Pancreas (tissue), 10 donors: ENCODE measurements at regions not wholly inside any gene's neighbourhood (a gene's known extent, or its start where the extent isn't known, plus 50 kb on each side); places are given as distances from the start of the nearest gene placed in this dataset.

Source experiments
- ATAC-seq, 4 donors: fragments of 200-7000 bp; cut with Tn5 transposase; one replicate each; pipeline versions ENCODE4 v1.8.0 to v1.9.1; 2020; ENCODE audit warnings: mild to moderate bottlenecking in 4 of 4, moderate library complexity in 4 of 4
- DNase-seq, 6 donors: peaks; one replicate each; pipeline ENCODE4 v3.0.0-alpha.2; 2020
- FAIRE-seq: peaks from 2 replicates; lab custom pipeline; 2012; peaks lifted over from hg19 to GRCh38; lab: Jason Lieb, UNC
- H3K27ac ChIP-seq, 4 donors: fragments of 200-600 bp; sonication (generic); 1 replicate in 3 of 4; 2 replicates in 1 of 4; pipeline versions ENCODE4 v1.5.0 to v1.8.0; 2020
- H3K27me3 ChIP-seq, 4 donors: fragments of 200-600 bp; one replicate each; pipeline ENCODE4 v1.8.0; 2021
- H3K36me3 ChIP-seq, 3 donors: fragments of 200-600 bp; sonication (generic) in 1 of 3; one replicate each; pipeline versions ENCODE4 v1.5.0 to v1.8.0; 2020 to 2021
- H3K4me1 ChIP-seq, 3 donors: fragments of 200-600 bp; one replicate each; pipeline ENCODE4 v1.8.0; 2021
- H3K4me3 ChIP-seq, 4 donors: fragments of 200-600 bp; sonication (generic) in 2 of 4; one replicate each; pipeline versions ENCODE4 v1.5.0 to v1.8.0; 2020 to 2021
- H3K9me3 ChIP-seq, 4 donors: fragments of 200-600 bp; one replicate each; pipeline ENCODE4 v1.8.0; 2021
- CTCF ChIP-seq, 4 donors: fragments of 200-600 bp; sonication (generic) in 3 of 4; IDR thresholded peaks; one replicate each; pipeline versions ENCODE4 v1.5.0 to v1.8.0; 2021; ENCODE audit warnings: antibody characterized with exemption in 4 of 4
- WGBS, 2 donors: extraction: QIAGEN DNeasy Blood & Tissue Kit; methylation state at CpG; one replicate each; pipeline ENCODE4 v1.1.7; 2013; 5-methylcytosine and 5-hydroxymethylcytosine counted together
- intact Hi-C, 3 donors: fragments of 100-400 bp; cut with DNase I; formaldehyde crosslinking; loops; one replicate each; pipeline versions ENCODE4 v1.11.1 to v1.14.2; 2022
- donor health status: healthy with polysubstance abuse.
- donor health status: DM: no; HTN: no; CAD: no; lungs with moderate emphysema.
- donor health status: DM: no; HTN: no; CAD: no.
- donor health status: control.
- donor health status: control.
- donor health status: Bipolar disorder and iron deficiency.
- donor health status: DM: yes; HTN: yes; CAD: no.
- donor health status: DM: no; HTN: no; CAD: no.
- donor health status: DM: no; HTN: no; CAD: no.
- donor health status: DM: yes; HTN: yes; CAD: no.

GRCh38 chr1:238487931-238488330 lies 597.2 kb upstream of the ZP4 start:
- Histone ChIP-seq H3K9me3 (no peaks in the 10 kb centered on the region), H3K4me3 (no peak overlapping the region), H3K27ac (no peak overlapping the region), H3K4me1 (no peaks in the 10 kb centered on the region), H3K27me3 (no peaks in the 10 kb centered on the region), H3K36me3 (no peaks in the 10 kb centered on the region)
- no peak for FAIRE-seq
- 78 to 83% methylated on average over 1 of the region's 1 CpG for WGBS, 2 donors
- TF ChIP-seq CTCF (IDR thresholded peaks at IDR 0.05): no peak
- DNase-seq: no peak
- no peak for ATAC-seq
- intact Hi-C loops: no loop called here

GRCh38 chr1:238485912-238486209 lies 595.1 kb upstream of the ZP4 start:
- intact Hi-C loops: no loop called here
- WGBS, 2 donors: 89 to 91% methylated on average over 5 of the region's 5 CpGs
- Histone ChIP-seq H3K9me3 (no peaks in the 10 kb centered on the region), H3K27me3 (no peaks in the 10 kb centered on the region), H3K4me3 (no peak overlapping the region), H3K27ac (no peak overlapping the region), H3K4me1 (no peaks in the 10 kb centered on the region), H3K36me3 (no peaks in the 10 kb centered on the region)
- TF ChIP-seq CTCF (IDR thresholded peaks at IDR 0.05): no peak
- FAIRE-seq (no peak), ATAC-seq (peak in 1 of 4 donors; percentile 83), DNase-seq (no peak)

- no peak overlapping the region for H3K4me3 ChIP-seq
- H3K27me3 ChIP-seq: no peaks in the 10 kb centered on the region
- H3K36me3 ChIP-seq: no peaks in the 10 kb centered on the region
- WGBS, 2 donors: 86 to 91% methylated on average over 14 of the region's 14 CpGs
- ATAC-seq (peak in 1 of 4 donors; percentile 77), FAIRE-seq (no peak), DNase-seq (no peak)
- TF ChIP-seq CTCF (IDR thresholded peaks at IDR 0.05): no peak
- intact Hi-C loops: no loop called here
- H3K4me1 ChIP-seq: no peaks in the 10 kb centered on the region
- H3K9me3 ChIP-seq: no peaks in the 10 kb centered on the region
- no peak overlapping the region for H3K27ac ChIP-seq
Measured at GRCh38 chr1:238485057-238485911, 594.6 kb upstream of the ZP4 start.

GRCh38 chr1:238484121-238484520 lies 593.4 kb upstream of the ZP4 start:
- no peak for DNase-seq
- H3K9me3 ChIP-seq: no peaks in the 10 kb centered on the region
- no peak for ATAC-seq
- no peak overlapping the region for H3K27ac ChIP-seq
- no peak for FAIRE-seq
- H3K36me3 ChIP-seq: no peaks in the 10 kb centered on the region
- TF ChIP-seq CTCF (IDR thresholded peaks at IDR 0.05): no peak
- H3K4me3 ChIP-seq: no peak overlapping the region
- no peaks in the 10 kb centered on the region for H3K4me1 ChIP-seq
- no peaks in the 10 kb centered on the region for H3K27me3 ChIP-seq
- 82 to 84% methylated on average over 4 of the region's 4 CpGs for WGBS, 2 donors
- intact Hi-C loops: no loop called here

GRCh38 chr1:238476841-238477240 lies 586.1 kb upstream of the ZP4 start:
- Histone ChIP-seq H3K9me3 (no peaks in the 10 kb centered on the region), H3K27me3 (no peaks in the 10 kb centered on the region), H3K36me3 (no peaks in the 10 kb centered on the region), H3K27ac (no peak overlapping the region), H3K4me1 (no peaks in the 10 kb centered on the region), H3K4me3 (no peak overlapping the region)
- ATAC-seq (no peak), FAIRE-seq (no peak), DNase-seq (no peak)
- intact Hi-C loops: no loop called here
- 61 to 82% methylated on average over 4 of the region's 4 CpGs for WGBS, 2 donors
- TF ChIP-seq CTCF (IDR thresholded peaks at IDR 0.05): no peak
